Esophagus squamous epithelium (tissue), 5 donors: ENCODE measurements at regions not wholly inside any gene's neighbourhood (a gene's known extent, or its start where the extent isn't known, plus 50 kb on each side); places are given as distances from the start of the nearest gene placed in this dataset.

Source experiments
- DNase-seq: peaks from one replicate; lab custom pipeline; 2025; lab: John Stamatoyannopoulos, UW
- H3K27ac ChIP-seq, 4 donors: fragments of 200-600 bp; sonication (generic); one replicate each; pipeline ENCODE4 v1.5.1; 2016 to 2019; ENCODE audit warnings: mild to moderate bottlenecking in 1 of 4
- H3K27me3 ChIP-seq, 4 donors: fragments of 200-600 bp; sonication (generic); 1 replicate in 3 of 4; 2 replicates in 1 of 4; pipeline versions ENCODE4 v1.5.1 to v1.6.0; 2017 to 2021; ENCODE audit warnings: antibody characterized with exemption in 1 of 4
- H3K36me3 ChIP-seq, 3 donors: fragments of 200-600 bp; sonication (generic); one replicate each; pipeline ENCODE4 v1.5.1; 2016 to 2019
- H3K4me1 ChIP-seq, 3 donors: fragments of 200-600 bp; sonication (generic); one replicate each; pipeline ENCODE4 v1.5.1; 2017 to 2019
- H3K4me3 ChIP-seq, 4 donors: fragments of 200-600 bp; sonication (generic); 1 replicate in 3 of 4; 2 replicates in 1 of 4; pipeline ENCODE4 v1.5.1; 2016 to 2019; ENCODE audit warnings: mild to moderate bottlenecking in 2 of 4, moderate library complexity in 1 of 4
- H3K9me3 ChIP-seq, 3 donors: fragments of 200-600 bp; sonication (generic); one replicate each; pipeline ENCODE4 v1.5.1; 2016 to 2019
- CTCF ChIP-seq, 6 experiments: fragments of 450-650 bp in 4 of 6; fragments of 200-600 bp in 2 of 6; sonication (generic) in 2 of 6; IDR thresholded peaks; one replicate each; pipeline ENCODE4 v1.5.1; 2016 to 2019; ENCODE audit warnings: antibody characterized with exemption in 6 of 6, mild to moderate bottlenecking in 4 of 6, moderate library complexity in 4 of 6
- POLR2A ChIP-seq, 4 donors: fragments of 450-650 bp; IDR thresholded peaks; one replicate each; pipeline ENCODE4 v1.6.1; 2017; ENCODE audit warnings: antibody characterized with exemption in 4 of 4, mild to moderate bottlenecking in 4 of 4, moderate library complexity in 3 of 4
- WGBS, 2 donors: methylation state at CpG; one replicate each; pipeline ENCODE4 v1.1.5; 2018; 5-methylcytosine and 5-hydroxymethylcytosine counted together
- intact Hi-C: fragments of 100-400 bp; cut with DNase I; formaldehyde crosslinking; loops from one replicate; pipeline ENCODE4 v1.15.0; 2022
- donor health status: DM: yes; HTN: yes; CAD: no.

- Histone ChIP-seq H3K4me1 (peaks cover 6 to 9% (median 6%) of the 10 kb centered on the region in 3 donors), H3K36me3 (no peaks in the 10 kb centered on the region), H3K27me3 (no peaks in the 10 kb centered on the region), H3K27ac (no peak overlapping the region), H3K4me3 (no peak overlapping the region), H3K9me3 (no peaks in the 10 kb centered on the region)
- no peak for TF ChIP-seq CTCF (IDR thresholded peaks at IDR 0.05)
- no peak for TF ChIP-seq POLR2A (IDR thresholded peaks at IDR 0.05)
- DNase-seq: no peak
- 66 to 82% methylated on average over 5 of the region's 5 CpGs for WGBS, 2 donors
- intact Hi-C loops: loop anchor here (10.0 kb wide), 1 partner anchor 192 kb away; no protein-coding TSS in a partner anchor
Observed at GRCh38 chr6:16966791-16967469, 134.9 kb upstream of the STMND1 start.

GRCh38 chr6:16965689-16966088 lies 136.2 kb upstream of the STMND1 start:
- Histone ChIP-seq H3K27me3 (no peaks in the 10 kb centered on the region), H3K4me1 (peaks cover 6 to 9% (median 6%) of the 10 kb centered on the region in 3 donors), H3K27ac (no peak overlapping the region), H3K9me3 (no peaks in the 10 kb centered on the region), H3K4me3 (no peak overlapping the region), H3K36me3 (no peaks in the 10 kb centered on the region)
- intact Hi-C loops: loop anchor here (10.0 kb wide), 1 partner anchor 191 kb away; no protein-coding TSS in a partner anchor
- TF ChIP-seq CTCF (IDR thresholded peaks at IDR 0.05) (no peak), POLR2A (IDR thresholded peaks at IDR 0.05) (no peak)
- DNase-seq: no peak
- 79 to 84% methylated on average over 8 of the region's 8 CpGs for WGBS, 2 donors

- DNase-seq: no peak
- Histone ChIP-seq H3K4me1 (peaks cover 6 to 9% (median 6%) of the 10 kb centered on the region in 3 donors), H3K9me3 (no peaks in the 10 kb centered on the region), H3K27ac (no peak overlapping the region), H3K4me3 (peak overlapping the region in 1 of 4 donors; percentile 40), H3K36me3 (no peaks in the 10 kb centered on the region), H3K27me3 (no peaks in the 10 kb centered on the region)
- TF ChIP-seq CTCF (IDR thresholded peaks at IDR 0.05) (peak; percentile 45 to 92 (median 90)), POLR2A (IDR thresholded peaks at IDR 0.05) (no peak)
- intact Hi-C loops: loop anchor here (10.0 kb wide), 1 partner anchor 190 kb away; no protein-coding TSS in a partner anchor
- 25 to 26% methylated on average over 18 to 19 of the region's 21 CpGs for WGBS, 2 donors
Observed at GRCh38 chr6:16964553-16965499, 137.0 kb upstream of the STMND1 start.

- Histone ChIP-seq H3K4me1 (peaks cover 6 to 9% (median 6%) of the 10 kb centered on the region in 3 donors), H3K27me3 (no peaks in the 10 kb centered on the region), H3K27ac (no peak overlapping the region), H3K36me3 (no peaks in the 10 kb centered on the region), H3K9me3 (no peaks in the 10 kb centered on the region), H3K4me3 (no peak overlapping the region)
- TF ChIP-seq CTCF (IDR thresholded peaks at IDR 0.05) (no peak), POLR2A (IDR thresholded peaks at IDR 0.05) (no peak)
- 53 to 76% methylated on average over 1 of the region's 1 CpG for WGBS, 2 donors
- intact Hi-C loops: loop anchor here (10.0 kb wide), 1 partner anchor 187 kb away; no protein-coding TSS in a partner anchor
- DNase-seq: no peak
Observed at GRCh38 chr6:16961577-16961976, 140.3 kb upstream of the STMND1 start.
